Colonic mucosa (tissue), 4 donors: ENCODE measurements at regions not wholly inside any gene's neighbourhood (a gene's known extent, or its start where the extent isn't known, plus 50 kb on each side); places are given as distances from the start of the nearest gene placed in this dataset.

Experiments
- DNase-seq: peaks from one replicate; pipeline ENCODE4 v3.0.0-alpha.2; 2020
- H3K27ac ChIP-seq: fragments of 200-600 bp; one replicate; pipeline ENCODE4 v1.8.0; 2021
- H3K27me3 ChIP-seq: fragments of 200-600 bp; one replicate; pipeline ENCODE4 v1.8.0; 2021
- H3K36me3 ChIP-seq: fragments of 200-600 bp; one replicate; pipeline ENCODE4 v1.8.0; 2021
- H3K4me1 ChIP-seq: fragments of 200-600 bp; one replicate; pipeline ENCODE4 v1.8.0; 2021; ENCODE audit warnings: mild to moderate bottlenecking
- H3K4me3 ChIP-seq: fragments of 200-600 bp; one replicate; pipeline ENCODE4 v1.8.0; 2021
- H3K9ac ChIP-seq, 2 donors: one replicate each; pipeline ENCODE4 v1.7.0; 2013; ENCODE audit warnings: control low read depth in 2 of 2, low read depth in 2 of 2, low read length in 2 of 2
- H3K9me3 ChIP-seq: fragments of 200-600 bp; one replicate; pipeline ENCODE4 v1.8.0; 2021
- intact Hi-C: fragments of 100-400 bp; cut with DNase I; formaldehyde crosslinking; loops from one replicate; pipeline ENCODE4 v1.14.1; 2022
- TF ChIP-seq, protein P1 (sequence below): fragments of 200-600 bp; IDR thresholded peaks from one replicate; pipeline ENCODE4 v1.8.0; 2022; ENCODE audit warnings: antibody characterized with exemption, mild to moderate bottlenecking
- donor health status: healthy.
- donor health status: DM: no; HTN: no; CAD: no.
- donor health status: DM: no; HTN: no; CAD: no.

DNA sequence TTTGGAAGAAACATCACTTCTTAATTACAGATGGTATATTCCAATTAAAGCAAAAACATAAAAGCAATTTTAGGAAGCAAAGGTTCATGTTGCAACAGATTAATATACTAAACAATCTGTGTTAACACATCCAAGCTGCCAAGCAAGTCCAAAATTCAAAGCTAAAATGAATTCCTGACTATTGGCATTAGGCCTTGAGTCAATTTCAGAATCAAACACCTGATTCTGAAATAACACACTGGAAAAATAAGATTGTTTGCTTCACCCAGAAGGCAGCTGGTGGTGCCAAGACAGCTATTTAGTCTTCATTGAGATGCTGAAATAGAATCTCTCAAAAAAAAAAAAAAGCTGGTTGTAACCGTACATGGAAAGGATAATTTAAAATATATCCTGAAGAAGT lies 465.6 kb downstream of the SOCS6 start:
- Histone ChIP-seq H3K9me3 (no peaks in the 10 kb centered on the region), H3K27me3 (no peaks in the 10 kb centered on the region), H3K4me1 (no peaks in the 10 kb centered on the region), H3K4me3 (no peak overlapping the region), H3K36me3 (no peaks in the 10 kb centered on the region), H3K27ac (no peak overlapping the region), H3K9ac (no peak overlapping the region)
- DNase-seq = no peak
- intact Hi-C loops = no loop called here
- TF ChIP-seq, protein P1, sequence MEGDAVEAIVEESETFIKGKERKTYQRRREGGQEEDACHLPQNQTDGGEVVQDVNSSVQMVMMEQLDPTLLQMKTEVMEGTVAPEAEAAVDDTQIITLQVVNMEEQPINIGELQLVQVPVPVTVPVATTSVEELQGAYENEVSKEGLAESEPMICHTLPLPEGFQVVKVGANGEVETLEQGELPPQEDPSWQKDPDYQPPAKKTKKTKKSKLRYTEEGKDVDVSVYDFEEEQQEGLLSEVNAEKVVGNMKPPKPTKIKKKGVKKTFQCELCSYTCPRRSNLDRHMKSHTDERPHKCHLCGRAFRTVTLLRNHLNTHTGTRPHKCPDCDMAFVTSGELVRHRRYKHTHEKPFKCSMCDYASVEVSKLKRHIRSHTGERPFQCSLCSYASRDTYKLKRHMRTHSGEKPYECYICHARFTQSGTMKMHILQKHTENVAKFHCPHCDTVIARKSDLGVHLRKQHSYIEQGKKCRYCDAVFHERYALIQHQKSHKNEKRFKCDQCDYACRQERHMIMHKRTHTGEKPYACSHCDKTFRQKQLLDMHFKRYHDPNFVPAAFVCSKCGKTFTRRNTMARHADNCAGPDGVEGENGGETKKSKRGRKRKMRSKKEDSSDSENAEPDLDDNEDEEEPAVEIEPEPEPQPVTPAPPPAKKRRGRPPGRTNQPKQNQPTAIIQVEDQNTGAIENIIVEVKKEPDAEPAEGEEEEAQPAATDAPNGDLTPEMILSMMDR = no peak

DNA sequence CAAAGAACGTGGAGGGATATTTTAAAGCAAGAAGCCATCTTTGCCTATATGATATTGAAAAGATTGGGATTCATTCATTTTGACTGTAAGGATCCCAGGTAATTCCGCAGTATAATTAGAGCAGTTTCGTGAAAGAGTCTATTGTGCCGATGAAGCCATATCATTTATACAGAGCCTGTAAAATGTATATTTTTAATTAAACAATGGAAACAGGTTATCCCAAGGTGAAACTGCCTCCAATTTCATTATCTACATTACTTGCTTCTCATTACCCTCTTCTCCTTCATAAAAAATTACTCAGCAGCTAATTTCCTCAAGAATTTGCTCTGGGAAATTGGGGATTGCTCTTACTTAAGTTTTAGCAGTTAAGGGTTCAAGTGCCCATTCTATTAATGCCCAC lies 444.1 kb downstream of the SOCS6 start:
- Histone ChIP-seq H3K36me3 (no peaks in the 10 kb centered on the region), H3K27me3 (no peaks in the 10 kb centered on the region), H3K4me3 (no peak overlapping the region), H3K9ac (no peak overlapping the region), H3K27ac (no peak overlapping the region), H3K9me3 (no peaks in the 10 kb centered on the region), H3K4me1 (no peaks in the 10 kb centered on the region)
- intact Hi-C loops = no loop called here
- TF ChIP-seq, protein P1 = no peak
- DNase-seq = no peak

DNA sequence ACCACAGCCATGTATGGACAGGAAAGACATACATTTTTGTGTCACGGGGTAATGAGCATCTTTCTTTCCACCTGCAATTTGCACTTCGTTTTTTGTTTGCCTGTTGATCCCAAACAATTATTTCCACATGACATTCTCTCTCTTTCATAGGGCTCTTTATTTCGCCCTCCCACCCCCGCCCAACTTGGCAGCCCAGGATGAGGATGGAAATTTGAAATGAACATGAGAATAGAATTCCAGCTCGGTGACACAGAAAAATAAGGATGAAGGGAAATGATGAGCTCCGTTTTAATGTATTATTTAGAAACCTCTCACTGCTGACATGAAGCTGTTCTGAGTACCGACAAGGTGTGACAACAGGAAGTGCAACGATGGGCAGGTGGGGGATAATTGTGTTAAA lies 443.3 kb downstream of the SOCS6 start:
- H3K4me3 ChIP-seq = no peak overlapping the region
- DNase-seq = no peak
- no peaks in the 10 kb centered on the region for H3K36me3 ChIP-seq
- H3K4me1 ChIP-seq = no peaks in the 10 kb centered on the region
- no peak overlapping the region for H3K9ac ChIP-seq
- no peaks in the 10 kb centered on the region for H3K9me3 ChIP-seq
- H3K27ac ChIP-seq = no peak overlapping the region
- intact Hi-C loops = no loop called here
- TF ChIP-seq, protein P1 = no peak
- no peaks in the 10 kb centered on the region for H3K27me3 ChIP-seq

DNA sequence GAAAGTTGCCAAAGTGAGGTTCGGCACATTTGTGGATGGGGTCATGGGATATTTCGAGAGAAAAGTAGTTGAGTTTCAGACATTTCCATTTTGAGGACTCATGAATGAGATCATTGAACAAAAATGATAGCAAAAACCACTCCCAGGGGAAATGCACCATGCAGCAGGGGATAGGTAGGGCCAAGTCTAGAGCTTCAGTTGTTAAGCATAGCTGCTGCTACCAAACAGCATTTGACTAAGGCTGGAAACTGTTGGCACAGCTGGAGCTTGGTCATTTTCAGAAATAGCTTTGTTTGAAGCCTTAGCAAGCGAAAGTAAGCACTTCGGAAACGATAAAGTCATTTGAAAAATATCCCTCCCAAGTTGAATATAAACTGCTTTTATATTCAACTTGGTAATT lies 431.8 kb downstream of the SOCS6 start:
- Histone ChIP-seq H3K27ac (no peak overlapping the region), H3K4me3 (no peak overlapping the region), H3K9ac (no peak overlapping the region), H3K9me3 (no peaks in the 10 kb centered on the region), H3K27me3 (no peaks in the 10 kb centered on the region), H3K4me1 (no peaks in the 10 kb centered on the region), H3K36me3 (no peaks in the 10 kb centered on the region)
- TF ChIP-seq, protein P1 = no peak
- intact Hi-C loops = no loop called here
- no peak for DNase-seq

DNA sequence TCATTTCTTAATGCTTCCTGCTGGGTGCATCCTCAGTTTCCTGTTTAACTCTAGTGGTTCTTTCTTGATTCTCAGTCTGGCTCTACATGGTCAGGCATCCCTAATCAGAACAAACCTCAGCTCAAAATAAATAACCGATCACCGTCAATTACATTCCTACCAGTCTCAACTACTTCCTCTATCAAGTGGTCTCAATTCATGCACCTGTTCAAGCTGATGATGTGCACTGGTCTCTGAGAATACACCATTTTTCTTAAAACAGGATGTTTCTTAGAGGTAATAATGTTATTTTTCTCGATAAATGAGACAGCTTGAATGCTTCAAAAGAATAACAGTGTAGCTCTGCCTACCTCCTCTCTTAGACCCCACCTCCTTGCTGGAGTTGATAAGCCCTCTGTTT lies 420.9 kb downstream of the SOCS6 start:
- Histone ChIP-seq H3K4me1 (no peaks in the 10 kb centered on the region), H3K36me3 (no peaks in the 10 kb centered on the region)

More for the DNA sequence above, 420.9 kb downstream of the SOCS6 start:
- Histone ChIP-seq H3K9ac (no peak overlapping the region), H3K27ac (no peak overlapping the region), H3K27me3 (no peaks in the 10 kb centered on the region), H3K4me3 (no peak overlapping the region), H3K9me3 (no peaks in the 10 kb centered on the region)
- no peak for DNase-seq
- intact Hi-C loops = no loop called here
- TF ChIP-seq, protein P1 = no peak
